22Rv1 (cell line): ENCODE measurements at regions not wholly inside any gene's neighbourhood (a gene's known extent, or its start where the extent isn't known, plus 50 kb on each side); places are given as distances from the start of the nearest gene placed in this dataset.

Source experiments
- H3K27ac ChIP-seq: fragments of 450-650 bp; 2 replicates; pipeline ENCODE4 v1.5.1; 2017
- CTCF ChIP-seq: fragments of 450-650 bp; IDR thresholded peaks from 2 replicates; pipeline ENCODE4 v1.5.1; 2017; ENCODE audit warnings: mild to moderate bottlenecking
- ZFX ChIP-seq: fragments of 450-650 bp; IDR thresholded peaks from 2 replicates; pipeline ENCODE4 v1.6.1; 2017; ENCODE audit warnings: antibody characterized with exemption, borderline replicate concordance

- no peak for TF ChIP-seq ZFX
- TF ChIP-seq CTCF, result no peak
- H3K27ac ChIP-seq, result no peak overlapping the region
These were observed 314.3 kb downstream of the EPHA7 start for GRCh38 chr6:93105017-93105416.

GRCh38 chr6:93104195-93104817, 315.1 kb downstream of the EPHA7 start:
- TF ChIP-seq CTCF, result no peak
- TF ChIP-seq ZFX, result no peak
- no peak overlapping the region for H3K27ac ChIP-seq

- TF ChIP-seq ZFX (no peak), CTCF (no peak)
- H3K27ac ChIP-seq, result no peak overlapping the region
These were observed 330.5 kb downstream of the EPHA7 start for GRCh38 chr6:93088621-93089501.

- no peak for TF ChIP-seq ZFX
- TF ChIP-seq CTCF, result no peak
- no peak overlapping the region for H3K27ac ChIP-seq
These were observed 331.8 kb downstream of the EPHA7 start for GRCh38 chr6:93087606-93088005.

GRCh38 chr6:93086351-93086750, 333.0 kb downstream of the EPHA7 start:
- TF ChIP-seq ZFX (no peak), CTCF (no peak)
- no peak overlapping the region for H3K27ac ChIP-seq

GRCh38 chr6:93083337-93084230, 335.8 kb downstream of the EPHA7 start:
- TF ChIP-seq CTCF, result no peak
- TF ChIP-seq ZFX, result no peak
- H3K27ac ChIP-seq, result no peak overlapping the region
